ENCODE measurements at regions not wholly inside any gene's neighbourhood (a gene's known extent, or its start where the extent isn't known, plus 50 kb on each side); places are given as distances from the start of the nearest gene placed in this dataset.

- TF ChIP-seq EZH2 (IDR thresholded peaks at IDR 0.05; ENCODE audit: low read length, missing control alignments) (no peak), CTCF (conservative IDR thresholded peaks at IDR 0.05 in 1 of 2, IDR thresholded peaks at IDR 0.05 in 1 of 2; ENCODE audit: low read depth in 1 of 2, low read length in 2 of 2) (no peak)
Observed at GRCh38 chr7:11960621-11961020, 128.6 kb upstream of the THSD7A start.

Data from fibroblast of lung (primary cell).